HG03469 (cell line): ENCODE measurements at regions not wholly inside any gene's neighbourhood (a gene's known extent, or its start where the extent isn't known, plus 50 kb on each side); places are given as distances from the start of the nearest gene placed in this dataset.
"Not testable (repeated sequence)": the region's sequence is repeated elsewhere in the genome, so short reads cannot be mapped to it uniquely, and the experiment has no call there.

Experiments
- ATAC-seq: cut with Tn5 transposase; IDR thresholded peaks from one replicate; pipeline ENCODE4 v1.9.1; 2021; ENCODE audit warnings: mild to moderate bottlenecking, moderate library complexity, moderate number of reproducible peaks; ENCODE audit not compliant: unreplicated experiment

GRCh38 chr1:229002451-229002960 is 267.2 kb downstream of the RHOU start:
- ATAC-seq, result no peak

DNA sequence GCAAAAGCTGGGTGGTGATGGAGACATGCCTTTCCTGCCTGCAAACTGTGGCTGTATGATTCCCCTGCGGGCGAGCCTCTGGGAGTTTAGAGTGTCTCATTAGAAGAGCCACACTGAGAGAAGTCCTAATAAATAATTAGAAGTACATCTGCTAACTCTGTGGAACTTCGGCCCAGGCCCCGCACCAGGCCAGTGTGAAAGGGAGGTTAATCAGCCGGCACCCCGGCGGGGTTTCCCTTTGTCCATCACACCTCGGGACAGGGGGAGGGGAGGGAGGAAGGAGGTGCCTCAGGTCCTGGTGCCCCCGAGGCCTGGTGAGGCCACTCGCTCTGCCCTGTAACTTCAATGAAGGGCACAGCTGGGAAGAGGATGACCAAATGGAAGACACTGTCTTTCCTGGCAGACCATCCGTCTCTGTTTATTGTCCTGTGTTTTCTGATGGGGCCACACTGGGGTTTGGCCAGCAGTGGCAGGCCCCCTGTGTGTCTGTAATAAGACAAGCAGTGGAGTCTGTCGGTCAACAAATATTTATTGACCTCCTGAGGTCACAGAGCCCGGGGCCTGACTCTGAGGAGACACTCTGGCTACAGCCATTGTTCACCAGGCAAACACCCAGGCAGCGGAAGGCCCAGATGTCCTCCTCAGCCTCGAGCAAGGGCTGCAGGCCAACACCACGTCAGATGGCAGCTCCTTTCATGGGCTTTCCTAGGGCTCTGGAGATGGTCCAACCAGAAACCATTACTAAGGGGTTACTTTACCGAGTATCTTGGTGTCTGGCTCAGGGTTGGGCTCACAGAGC is 267.5 kb upstream of the RAB4A start:
- no peak for ATAC-seq

DNA sequence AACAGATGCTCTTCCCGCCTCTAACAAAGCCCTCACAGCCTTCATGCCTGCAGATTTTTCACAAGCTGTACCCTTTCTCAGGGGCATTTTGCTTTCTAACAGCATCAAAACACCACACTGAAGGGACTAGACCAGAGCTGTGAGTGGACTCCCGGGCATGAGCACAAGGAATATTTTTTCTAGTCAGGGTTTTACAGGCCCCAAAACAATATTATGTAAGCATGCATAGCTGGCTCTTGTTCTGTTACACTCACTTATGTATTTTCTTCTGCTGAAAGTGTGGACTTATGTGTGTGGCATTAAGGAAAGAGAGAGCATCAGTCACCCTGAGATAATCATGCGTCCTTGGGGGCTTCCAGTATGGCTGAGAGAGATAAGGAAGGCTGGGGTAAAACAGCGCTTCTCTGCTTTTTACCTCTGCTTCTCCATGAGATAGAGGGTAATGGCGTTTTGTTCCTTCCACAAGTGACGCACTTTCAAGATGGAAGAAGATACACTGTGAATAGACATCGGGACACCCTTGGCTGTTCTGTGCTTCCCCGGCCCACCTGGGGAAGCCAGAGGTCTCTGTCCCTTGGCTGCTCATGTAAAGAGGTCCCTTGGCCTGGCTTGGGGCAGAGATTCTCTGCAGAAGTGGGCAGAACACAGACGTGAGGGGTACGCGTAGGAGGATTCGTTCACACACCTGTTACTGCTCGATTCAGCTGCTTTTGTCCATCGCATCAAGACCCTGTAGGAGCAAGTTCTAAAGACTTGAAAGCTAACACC is 266.7 kb upstream of the RAB4A start:
- ATAC-seq, result no peak

DNA sequence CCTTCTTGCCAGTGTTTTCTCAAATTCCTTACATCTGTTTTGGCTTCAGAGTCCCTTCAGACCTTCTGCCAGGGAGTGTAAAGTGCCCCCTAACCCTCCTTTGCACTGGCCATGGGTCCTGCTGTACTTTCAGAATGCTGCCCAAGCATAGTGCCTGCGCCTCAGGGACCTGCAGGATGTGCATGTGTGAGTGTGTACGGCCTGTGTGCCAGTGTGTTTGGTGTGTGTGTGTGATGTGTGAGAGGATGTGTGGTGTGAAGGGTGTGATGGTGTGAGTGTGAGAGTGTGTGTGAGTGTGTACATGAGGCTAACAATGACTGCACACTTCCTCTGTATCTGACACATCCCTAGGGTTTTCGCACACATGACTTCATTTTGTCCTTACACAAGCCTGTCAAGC is 265.8 kb upstream of the RAB4A start:
- ATAC-seq, result no peak

DNA sequence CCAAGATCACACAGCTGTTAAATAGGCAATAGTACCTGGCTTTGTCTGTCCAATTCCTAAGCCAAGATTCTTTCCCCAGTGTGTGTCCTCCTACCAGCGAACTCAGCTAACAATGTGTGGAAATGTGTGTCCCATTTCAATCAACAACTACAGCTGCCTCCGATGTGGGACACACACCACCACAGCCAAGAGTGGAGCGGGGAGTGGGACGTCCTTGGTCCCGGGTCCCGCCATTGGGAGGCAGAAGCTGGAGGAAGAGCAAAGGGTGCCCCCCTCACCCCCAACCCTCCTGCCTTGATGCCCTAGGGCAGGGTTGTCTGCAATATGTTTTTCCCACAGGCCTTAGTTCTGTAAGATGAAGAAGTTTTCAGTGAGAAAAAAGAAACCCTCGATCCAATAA is 265.4 kb upstream of the RAB4A start:
- ATAC-seq, result no peak

DNA sequence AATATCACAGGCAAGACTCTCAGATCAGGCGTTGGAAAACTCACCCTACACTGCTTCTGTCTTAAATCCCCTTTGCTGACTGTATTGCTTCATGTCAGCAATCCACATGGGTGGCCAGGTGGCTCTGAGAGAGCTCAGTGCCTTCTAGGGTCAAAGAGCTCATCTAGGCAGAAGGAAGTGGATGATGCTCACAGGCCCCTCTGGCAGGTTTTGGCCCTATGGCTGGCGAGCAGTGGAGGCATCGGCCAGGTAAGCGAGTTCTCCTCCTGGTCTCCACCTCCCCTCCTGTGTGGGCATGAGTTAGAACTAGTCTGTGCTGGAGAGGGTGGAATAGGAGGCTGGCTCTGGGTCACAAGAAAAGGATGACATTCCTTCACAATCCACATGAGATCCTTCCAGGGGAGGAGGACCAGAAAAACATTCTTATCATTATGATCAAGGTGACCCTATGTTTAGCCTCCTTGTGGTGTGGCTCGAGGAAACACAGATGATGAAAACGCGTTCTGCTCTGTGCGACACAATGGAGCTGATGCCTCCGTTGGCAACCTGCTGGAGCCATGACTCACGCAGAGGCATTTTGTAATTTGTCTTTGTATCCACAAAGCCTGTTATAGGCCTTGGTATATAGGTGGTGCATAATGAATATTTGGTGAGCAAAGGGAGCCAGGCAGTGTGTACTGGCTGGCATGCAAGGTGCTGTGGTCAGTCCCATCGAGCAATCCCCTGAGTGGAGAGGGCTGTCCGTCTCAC is 264.6 kb upstream of the RAB4A start:
- ATAC-seq, result no peak

GRCh38 chr1:229007167-229007566 is 263.7 kb upstream of the RAB4A start:
- ATAC-seq, result no peak

- ATAC-seq, result no peak
Measured at GRCh38 chr1:229007701-229008100, 263.2 kb upstream of the RAB4A start.

GRCh38 chr1:229008347-229008746 is 262.6 kb upstream of the RAB4A start:
- ATAC-seq, result not testable (repeated sequence)

- no peak for ATAC-seq
Measured at GRCh38 chr1:229011022-229011421, 259.9 kb upstream of the RAB4A start.

DNA sequence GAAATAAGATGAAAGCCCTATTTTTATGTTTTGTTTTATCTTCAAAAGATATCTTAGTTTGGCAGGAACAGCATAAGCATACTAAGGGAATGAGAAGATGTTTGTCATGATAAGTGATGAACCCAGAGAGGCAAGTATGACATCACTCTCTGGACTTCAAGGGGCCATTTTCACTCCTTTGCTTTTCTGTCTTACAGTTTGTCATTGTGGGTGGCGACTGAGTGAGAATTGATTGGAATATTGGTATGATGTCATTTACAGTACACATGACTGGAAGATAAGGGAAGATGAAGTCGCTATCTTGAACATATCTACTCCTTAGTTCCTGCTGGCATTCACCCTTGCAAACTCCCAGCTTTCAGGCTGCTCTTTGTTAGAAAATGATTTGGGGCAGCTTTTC is 258.1 kb upstream of the RAB4A start:
- no peak for ATAC-seq

- no peak for ATAC-seq
Measured at GRCh38 chr1:229013981-229014380, 256.9 kb upstream of the RAB4A start.

DNA sequence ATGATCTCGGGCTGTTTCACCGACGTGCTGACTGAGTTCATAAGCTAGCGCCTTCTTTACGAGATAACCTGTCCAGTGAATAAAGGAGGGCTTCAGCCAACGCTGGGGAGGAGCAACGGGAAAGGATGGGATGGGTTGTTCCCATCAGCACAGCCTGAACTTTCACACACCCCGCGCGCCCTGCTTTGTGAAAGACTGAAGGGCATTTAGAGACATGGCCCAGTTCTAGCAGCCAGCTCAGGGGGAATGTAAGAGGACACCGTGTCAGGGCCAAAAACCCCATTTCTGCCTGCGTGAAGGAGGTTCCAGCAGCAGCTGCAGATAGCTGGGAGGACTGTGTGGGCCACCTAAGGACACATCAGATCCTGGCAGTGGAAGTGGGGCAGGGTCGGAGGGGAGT is 255.1 kb upstream of the RAB4A start:
- ATAC-seq, result no peak

DNA sequence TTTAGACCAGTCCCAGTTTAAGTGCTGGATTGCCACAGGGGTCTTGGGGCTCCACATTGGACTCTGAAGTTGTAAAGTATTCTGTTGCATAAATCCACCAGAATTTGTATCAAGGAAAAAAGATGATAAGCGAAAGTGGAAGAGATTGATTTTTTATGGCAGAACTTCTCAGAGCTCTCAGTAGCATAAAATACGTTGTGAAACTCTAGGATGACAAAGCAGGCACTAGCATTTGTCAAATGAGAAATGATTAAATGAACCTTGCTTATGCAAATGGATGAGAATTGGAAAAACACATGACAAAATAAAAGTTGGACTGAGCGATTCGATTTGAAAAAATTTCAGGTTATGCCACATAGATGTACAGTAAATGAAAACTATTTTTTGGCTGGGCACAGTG is 253.8 kb upstream of the RAB4A start:
- ATAC-seq, result no peak

GRCh38 chr1:229018674-229019295 is 252.1 kb upstream of the RAB4A start:
- no peak for ATAC-seq

DNA sequence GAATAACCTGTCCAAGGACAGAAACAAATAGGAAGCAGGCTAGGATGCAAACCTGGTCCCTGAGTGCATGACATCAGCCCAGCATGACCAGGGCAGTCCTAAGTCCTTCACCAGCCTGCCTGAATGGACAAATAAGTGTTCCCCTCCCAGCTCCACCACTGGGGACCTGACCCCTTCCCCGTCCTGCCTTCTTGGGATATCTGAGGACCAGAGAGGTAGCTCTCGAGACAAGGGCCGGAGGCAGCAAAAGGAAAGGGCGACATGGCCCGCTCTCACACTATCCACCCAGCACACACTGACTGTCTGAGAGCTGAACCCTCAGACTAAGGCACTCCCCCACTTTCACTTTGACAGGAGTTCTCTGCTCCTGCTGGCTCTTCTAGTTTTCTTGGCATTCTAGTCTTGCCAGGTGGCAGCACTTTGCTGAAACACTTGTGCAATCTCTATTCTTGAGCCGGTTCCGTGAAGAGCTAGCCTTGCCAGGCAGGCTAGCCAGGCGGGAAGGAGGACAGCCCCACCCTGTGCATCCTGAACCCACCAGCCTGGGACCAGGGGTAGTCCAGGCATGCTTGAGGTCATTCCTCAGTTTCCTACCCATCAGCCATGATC is 251.1 kb upstream of the RAB4A start:
- ATAC-seq, result no peak

GRCh38 chr1:229021034-229021433 is 249.9 kb upstream of the RAB4A start:
- ATAC-seq, result not testable (repeated sequence)

DNA sequence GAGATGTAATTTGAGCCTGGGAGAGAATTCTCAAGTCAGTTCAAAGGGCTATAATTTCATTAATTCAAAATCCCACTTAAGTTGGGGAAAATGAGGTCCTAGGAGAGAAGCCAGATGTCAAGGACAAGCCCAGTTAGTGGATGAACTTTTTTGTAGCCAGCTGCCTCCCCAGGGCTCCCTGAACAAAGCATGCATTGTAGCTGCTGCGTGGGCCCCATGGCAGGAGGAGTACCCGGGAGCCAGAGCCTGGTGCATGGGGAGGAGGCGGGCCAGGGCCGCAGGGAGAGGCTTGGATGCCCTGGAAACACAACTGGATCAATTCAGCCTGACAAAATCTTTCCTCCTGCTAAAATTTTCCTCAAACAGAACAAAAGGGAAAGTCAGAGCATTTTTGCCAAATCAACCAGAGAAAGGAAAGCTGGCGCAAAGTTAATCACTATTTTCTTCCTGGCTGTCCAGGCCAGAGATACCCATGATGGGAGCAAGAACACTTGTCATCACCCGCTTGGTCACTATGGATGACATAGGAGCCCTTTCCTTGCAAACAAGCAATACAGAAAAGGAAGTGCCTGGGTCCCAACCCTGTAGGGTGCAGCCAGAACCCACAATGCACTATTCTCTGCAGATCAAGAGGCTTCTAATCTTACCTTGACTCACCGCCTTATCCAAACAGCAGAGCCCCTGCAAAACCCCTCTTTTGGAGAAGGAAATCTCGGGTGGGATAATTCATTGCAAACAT is 248.1 kb upstream of the RAB4A start:
- no peak for ATAC-seq

DNA sequence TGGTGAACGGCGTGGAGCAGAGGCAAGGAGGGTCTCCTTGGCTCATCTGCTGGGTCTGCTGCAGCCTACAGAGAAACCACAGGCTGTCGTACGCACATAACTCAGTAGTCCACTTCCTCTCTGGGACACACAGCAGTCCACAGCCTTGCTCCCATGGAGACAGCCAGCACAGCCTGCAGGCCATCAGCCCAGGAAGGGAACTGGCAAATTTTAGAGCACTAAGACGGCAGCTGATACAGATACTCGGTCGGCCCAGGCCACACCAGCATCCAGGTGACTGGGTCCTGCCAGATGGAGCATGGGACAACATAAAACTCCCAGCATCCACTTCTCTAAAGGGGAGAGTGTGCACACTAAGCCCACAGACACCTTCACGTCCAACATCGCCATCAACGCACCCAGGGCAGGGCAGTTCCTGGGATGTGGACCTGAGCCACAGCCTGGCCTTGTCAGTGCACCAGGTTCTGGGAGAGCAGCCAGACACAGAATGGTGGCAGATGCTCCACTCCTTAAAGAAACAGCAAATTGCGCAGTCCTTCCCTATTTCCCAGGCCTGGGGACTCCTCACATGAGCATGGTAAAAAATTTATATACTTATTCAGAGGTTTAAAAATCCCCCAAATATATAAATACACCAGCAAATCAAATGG is 247.1 kb upstream of the RAB4A start:
- ATAC-seq, result no peak
